NOMO-1 treated with DMSO at 0.1 percent for 48 hours (cell line): ENCODE measurements at regions not wholly inside any gene's neighbourhood (a gene's known extent, or its start where the extent isn't known, plus 50 kb on each side); places are given as distances from the start of the nearest gene placed in this dataset.
"Not testable (repeated sequence)": the region's sequence is repeated elsewhere in the genome, so short reads cannot be mapped to it uniquely, and the experiment has no call there.

Experiments used
- DNase-seq: peaks from one replicate; lab custom pipeline; 2025; ENCODE audit not compliant: unreplicated experiment; lab: John Stamatoyannopoulos, UW

DNA sequence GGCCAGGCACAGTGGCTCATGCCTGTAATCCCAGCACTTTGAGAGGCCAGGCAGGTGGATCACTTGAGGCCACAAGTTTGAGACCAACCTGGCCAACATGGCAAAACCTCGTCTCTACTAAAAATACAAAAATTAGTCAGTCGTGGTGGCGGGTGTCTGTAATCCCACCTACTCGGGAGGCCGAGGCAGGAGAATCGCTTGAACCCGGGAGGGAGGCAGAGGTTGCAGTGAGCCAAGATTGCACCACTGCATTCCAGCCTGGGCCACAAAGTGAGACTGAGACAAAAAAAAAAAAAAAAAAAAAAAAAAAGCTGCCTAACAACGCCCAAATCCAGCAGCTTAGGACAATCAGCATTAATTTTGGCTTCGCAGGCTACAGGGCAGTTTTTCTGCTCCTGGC is 167.1 kb downstream of the GOSR1 start:
- DNase-seq: not testable (repeated sequence)

DNA sequence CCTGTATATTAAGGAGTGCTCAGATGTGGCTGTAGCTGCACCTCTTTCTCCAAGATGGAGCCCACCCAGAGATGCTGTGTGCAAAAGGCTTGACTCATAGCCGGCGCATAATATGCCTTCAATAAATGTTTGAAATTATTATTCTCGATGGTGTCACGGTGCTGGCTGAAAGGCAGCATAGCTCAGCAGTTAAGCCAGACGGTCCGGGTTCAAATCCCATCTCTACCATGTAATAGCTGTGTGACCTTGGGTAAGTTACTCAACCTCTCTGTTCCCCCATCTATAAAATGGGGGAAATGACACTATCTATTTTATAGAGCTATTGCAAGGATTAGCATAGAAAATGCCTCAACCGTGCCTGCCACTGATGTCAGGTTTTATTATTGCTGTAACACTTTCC is 164.2 kb downstream of the GOSR1 start:
- DNase-seq: not testable (repeated sequence)

DNA sequence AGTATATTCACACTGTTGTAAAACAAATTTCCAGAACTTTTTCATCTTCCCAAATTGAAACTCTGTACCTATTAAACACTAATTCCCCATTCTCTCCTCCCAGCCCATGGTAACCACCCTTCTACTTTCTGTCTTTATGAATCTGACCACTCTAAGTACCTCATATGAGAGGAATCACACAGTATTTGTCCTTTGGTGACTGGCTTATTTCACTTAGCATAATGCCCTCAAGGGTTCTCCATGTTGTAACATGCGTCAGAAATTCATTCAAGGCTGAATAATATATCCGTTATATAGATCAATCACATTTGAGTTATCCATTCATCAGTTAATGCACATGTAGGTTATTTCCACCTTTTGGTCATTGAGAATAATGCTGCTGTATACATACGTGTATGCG is 162.2 kb downstream of the GOSR1 start:
- DNase-seq: not testable (repeated sequence)

DNA sequence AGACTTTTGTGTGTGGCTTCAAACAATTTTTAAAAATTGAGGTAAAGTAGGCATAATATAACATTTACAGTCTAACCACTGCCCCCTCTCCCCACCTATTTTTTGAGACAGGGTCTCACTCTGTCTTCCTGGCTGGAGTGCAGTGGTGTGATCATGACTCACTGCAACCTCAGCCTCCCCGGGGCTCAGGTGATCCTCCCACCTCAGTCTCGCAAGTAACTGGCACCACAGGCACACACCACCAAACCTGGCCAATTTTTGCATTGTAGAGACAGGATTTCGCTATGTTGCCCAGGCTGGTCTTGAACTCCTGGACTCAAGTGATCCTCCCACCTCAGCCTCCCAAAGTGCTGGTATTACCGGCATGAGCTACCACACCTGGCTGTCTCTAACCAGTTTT is 161.8 kb downstream of the GOSR1 start:
- DNase-seq: not testable (repeated sequence)

DNA sequence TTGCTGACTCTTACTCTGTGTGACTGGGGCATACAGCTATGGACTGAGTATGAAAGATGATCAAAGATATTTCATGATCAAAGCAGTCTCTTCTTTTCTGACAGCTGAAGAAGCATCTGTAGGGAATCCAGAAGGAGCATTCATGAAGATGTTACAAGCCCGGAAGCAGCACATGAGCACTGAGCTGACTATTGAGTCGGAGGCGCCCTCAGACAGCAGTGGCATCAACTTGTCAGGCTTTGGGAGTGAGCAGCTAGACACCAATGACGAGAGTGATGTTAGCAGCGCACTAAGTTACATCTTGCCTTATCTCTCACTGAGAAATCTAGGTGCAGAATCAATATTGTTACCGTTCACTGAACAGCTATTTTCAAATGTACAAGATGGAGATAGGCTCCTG is 154.4 kb downstream of the GOSR1 start:
- DNase-seq: not testable (repeated sequence)

DNA sequence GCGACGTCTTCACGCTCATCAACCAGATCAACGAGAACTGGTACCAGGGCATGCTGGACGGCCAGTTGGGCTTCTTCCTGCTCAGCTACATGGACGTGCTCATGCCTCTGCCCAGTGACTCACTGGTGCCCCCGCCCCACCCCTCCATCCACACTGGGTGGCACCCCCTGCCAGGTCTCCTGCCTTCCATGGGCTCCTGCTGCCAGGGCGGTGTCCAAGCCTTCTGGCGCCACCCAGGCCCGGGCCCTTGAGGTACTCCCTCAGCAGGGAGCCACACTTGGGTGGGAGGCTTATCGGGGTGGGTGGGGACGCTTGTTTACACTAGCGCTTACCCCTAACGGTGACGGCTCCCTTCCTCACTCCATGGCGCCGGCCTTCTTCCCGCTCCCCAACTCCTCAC is 148.2 kb downstream of the GOSR1 start:
- not testable (repeated sequence) for DNase-seq

DNA sequence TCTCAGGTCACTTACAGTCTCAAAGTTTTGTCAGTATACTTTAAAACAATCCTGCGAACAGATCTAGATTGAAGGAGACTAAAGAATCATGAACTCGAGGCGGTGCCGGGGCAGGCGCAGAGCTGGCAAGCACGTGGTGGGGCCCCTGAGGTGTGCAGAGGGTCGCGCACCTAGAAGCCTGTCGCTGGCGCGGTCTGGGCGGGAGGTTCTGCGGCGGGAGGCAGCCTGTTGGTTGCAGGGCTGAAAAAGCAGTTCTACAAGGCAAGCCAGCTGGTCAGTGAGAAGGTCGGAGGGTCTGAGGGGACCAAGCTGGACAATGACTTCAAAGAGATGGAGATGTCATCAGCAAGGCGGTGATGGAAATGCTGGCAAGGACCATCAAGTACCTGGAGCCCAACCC is 147.0 kb downstream of the GOSR1 start:
- DNase-seq: not testable (repeated sequence)

DNA sequence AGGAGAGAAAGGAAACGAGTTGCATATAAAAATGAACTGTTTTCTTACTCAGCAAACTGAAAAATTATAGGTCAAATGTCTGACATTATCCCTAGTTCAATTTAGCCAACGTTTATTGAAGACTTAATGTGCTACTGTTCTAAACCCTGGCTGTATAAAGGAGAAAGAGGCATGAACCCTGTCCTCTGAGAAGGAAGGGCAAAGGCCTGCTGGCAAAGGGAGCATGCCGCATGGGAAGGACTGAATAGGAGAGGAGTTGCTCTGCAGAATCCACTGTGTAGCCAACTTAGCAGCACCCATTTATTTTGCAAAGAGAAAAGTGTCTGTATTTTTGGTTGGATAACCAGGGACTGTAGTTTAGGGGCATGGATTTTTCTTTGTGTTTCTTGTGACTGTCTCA is 132.5 kb downstream of the GOSR1 start:
- DNase-seq: not testable (repeated sequence)

DNA sequence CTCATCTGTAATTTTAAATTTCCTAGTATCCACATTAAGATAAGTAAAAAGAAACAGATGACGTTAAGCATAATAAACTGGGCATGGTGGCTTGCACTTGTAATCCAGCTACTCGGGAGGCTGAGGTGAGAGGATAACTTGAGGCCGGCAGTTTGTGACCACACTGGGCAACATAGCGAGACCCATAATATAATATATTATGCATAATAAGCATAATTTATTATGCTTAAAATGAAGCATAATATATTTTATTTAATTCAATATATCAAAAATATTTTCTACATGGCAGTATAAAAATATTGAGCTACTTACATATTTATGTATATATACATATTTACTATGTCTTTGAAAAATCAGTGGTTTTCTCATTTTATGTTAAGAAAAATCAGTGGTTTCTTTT is 128.3 kb downstream of the GOSR1 start:
- no peak for DNase-seq

DNA sequence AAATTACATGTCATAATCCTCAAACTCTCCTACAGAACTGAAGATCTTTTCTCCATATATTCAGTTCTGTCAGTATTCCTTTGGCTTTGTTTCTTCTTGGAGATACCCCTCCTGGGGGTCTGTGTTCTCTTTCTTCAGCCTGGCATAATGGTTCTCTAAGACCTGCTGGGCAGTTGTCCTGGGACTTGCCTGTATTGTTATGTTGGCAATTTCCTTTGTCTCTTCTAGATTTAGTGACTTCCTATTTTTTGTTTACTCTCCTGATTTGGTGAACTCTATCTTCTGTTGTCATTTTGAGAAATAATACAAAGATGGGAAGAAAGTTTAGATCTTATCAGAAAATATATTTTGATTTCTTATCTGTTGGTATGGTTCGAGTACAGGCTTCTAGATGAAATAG is 127.8 kb downstream of the GOSR1 start:
- DNase-seq: no peak

DNA sequence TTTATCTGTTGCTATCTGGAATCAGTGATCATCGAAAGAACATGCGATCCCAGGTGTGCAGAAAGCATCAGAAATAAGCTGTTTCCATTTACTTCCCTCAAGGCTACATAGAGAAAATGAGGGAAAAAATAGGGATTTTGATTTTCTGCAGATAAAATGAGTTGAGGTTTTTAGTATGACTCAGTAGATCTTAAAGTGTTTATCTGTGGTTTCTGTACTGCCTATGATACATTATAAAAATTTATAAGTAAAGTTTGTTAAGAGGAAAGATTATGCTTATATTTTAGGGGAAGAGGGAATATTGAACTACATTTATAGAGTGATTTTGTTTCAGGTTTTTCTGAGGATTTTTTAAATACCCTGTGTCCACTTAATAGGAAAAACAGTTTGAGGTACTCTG is 125.2 kb downstream of the GOSR1 start:
- DNase-seq: not testable (repeated sequence)

DNA sequence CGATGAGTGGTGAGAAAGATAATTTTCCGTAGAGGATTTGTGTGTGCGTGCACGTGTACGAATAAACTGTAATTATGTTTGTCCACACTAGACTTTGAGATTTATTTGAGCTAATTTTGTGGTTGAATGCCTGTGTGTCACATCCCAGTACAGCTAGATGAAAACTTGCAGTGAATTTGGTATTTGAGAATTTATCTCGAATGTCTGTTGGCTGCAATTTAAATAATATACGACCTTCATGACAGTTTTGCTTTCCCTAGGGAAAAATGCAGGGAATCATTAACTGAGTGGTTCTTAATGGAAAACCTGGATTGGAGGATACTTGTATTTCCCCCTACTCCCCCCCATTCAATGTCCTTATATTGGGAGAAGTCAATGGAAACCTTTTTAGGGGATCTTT is 124.8 kb downstream of the GOSR1 start:
- not testable (repeated sequence) for DNase-seq

DNA sequence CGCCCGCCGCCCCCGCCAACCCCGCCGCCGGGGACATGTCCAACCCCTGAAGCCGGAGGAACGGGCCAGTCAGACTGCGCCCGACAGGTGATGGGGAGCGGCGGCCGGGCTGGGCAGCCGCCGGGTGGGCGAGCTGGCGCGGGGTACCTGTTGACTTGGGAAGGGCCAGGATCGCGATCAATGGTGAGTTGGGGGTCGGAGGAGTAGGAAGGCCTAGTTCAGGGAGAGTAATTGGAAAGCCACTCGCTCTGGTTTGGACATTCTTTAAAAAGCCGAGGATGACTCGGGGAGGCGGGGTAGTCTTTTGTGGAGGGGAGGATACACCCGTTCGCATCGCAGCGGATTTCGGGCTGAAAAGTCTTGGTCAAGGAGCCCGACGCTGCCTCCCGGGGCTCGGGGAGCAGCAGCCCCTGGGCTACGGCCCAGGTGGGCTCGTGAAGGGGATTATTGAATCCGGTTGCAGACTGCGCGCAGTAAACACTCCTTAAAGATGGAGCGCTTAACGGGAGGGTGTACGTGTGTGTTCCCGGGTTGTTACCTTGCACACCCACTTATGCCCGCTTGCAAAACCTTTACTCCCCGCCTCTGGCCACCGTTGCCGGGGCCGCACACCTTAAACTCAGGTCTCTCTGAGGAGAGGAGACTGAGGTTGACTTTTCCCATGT is 123.8 kb downstream of the GOSR1 start:
- no peak for DNase-seq

DNA sequence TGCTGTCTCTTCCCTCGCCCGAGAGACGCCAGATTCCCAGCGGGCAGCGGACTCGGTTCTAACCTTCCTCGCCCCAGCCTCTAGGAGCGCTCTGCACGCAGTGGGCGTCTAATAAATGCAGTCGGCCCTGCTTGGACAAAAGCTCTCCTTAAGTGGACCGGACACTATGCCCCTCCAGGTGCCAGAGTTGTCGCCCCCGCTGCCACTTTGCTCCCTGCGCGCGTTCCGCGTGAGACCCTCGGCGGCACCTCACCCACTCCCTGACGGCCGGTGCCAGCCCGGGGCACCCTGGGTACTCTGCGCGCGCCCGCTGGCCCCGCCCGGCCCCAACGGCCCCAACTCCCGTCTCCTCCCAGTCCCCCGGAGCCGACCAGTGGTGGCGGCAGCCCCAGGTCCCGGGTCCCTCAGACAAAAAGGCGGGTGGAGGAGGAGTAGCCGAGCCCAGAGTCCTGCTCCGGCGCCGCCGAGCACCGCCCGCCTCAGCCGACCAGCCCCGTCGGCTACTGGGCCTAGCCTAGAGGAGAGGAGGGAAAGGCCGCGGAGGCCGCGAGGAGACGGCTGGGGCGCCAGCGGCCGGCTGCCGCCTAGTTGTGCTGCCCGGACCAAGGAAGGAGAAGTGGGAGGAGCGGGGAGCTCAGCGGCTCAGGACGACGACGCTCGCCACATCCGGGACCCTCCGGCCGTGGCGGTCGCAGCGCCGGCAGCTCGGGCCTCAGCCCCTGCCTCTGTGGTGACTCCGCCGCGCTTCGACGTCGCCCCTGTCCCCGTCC is 123.0 kb downstream of the GOSR1 start:
- DNase-seq: peak; percentile 80

DNA sequence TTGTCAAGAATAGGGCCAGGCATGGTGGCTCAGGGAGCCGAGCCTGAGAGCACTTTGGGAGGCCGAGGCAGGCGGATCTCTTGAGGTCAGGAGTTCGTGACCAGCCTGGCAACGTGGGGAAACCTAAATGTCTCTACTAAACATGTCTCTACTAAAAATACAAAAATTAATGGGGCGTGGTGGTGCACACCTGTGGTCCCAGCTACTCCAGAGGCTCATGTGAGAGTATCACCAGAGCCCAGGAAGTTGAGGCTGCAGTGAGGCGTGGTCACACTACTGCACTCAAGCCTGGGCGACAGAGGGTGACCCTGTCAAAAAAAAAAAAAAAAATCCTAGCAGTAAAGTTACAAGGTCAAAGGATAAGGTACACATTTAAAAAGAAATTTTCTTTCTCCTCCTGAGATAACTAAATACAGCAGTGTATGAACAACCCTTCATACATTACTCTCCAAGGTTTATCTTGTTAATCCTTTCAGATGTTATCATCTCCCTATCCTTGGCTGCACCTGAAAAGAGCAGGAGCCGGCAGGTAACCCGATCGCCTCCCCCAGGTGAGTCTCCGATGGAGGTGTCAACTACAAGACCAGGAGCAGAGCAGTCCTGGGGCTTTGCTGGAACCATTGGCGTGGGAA is 122.3 kb downstream of the GOSR1 start:
- DNase-seq: no peak

DNA sequence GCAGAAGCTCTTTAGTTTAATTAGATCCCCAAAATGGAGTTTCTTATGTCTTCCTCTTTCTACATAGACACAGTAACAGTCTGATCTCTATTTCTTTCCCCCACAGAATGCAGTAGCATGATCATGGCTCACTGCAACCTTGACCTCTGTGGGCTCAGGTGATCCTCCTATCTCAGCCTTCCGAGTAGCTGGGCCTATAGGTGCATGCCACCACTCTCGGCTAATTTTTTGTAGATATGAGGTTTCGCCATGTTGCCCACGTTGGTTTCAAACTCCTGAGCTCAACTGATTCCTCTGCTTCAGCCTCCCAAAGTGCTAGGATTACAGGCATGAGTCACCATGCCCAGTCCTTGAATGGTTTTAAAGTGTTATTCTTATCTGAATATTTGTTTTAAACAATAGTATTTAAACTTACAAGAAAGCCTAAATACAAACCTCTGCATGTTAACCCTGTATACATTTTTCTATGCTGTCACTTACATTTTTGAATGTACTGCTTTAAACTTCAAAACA is 120.6 kb downstream of the GOSR1 start:
- no peak for DNase-seq

DNA sequence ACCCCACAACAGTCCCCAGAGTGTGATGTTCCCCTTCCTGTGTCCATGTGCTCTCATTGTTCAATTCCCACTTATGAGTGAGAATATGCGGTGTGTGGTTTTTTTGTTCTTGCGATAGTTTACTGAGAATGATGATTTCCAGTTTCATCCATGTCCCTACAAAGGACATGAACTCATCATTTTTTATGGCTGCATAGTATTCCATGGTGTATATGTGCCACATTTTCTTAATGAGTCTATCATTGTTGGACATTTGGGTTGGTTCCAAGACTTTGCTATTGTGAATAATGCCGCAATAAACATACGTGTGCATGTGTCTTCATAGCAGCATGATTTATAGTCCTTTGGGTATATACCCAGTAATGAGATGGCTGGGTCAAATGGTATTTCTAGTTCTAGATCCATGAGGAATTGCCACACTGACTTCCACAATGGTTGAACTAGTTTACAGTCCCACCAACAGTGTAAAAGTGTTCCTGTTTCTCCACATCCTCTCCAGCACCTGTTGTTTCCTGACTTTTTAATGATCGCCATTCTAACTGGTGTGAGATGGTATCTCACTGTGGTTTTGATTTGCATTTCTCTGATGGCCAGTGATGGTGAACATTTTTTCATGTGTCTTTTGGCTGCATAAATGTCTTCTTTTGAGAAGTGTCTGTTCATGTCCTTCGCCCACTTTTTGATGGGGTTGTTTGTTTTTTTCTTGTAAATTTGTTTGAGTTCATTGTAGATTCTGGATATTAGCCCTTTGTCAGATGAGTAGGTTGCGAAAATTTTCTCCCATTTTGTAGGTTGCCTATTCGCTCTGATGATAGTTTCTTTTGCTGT is 120.0 kb downstream of the GOSR1 start:
- not testable (repeated sequence) for DNase-seq

DNA sequence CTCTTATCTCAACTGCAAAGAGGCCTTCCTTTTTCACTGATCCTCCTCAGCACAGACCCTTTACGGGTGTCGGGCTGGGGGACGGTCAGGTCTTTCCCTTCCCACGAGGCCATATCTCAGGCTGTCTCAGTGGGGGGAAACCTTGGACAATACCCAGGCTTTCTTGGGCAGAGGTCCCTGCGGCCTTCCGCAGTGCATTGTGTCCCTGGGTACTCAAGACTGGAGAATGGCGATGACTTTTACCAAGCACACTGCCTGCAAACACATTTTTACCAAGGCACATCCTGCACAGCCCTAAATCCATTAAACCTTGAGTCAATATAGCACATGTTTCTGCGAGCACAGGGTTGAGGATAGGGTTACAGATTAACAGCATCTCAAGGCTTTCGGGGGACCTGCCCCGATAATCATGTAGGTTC is 117.8 kb downstream of the GOSR1 start:
- not testable (repeated sequence) for DNase-seq

DNA sequence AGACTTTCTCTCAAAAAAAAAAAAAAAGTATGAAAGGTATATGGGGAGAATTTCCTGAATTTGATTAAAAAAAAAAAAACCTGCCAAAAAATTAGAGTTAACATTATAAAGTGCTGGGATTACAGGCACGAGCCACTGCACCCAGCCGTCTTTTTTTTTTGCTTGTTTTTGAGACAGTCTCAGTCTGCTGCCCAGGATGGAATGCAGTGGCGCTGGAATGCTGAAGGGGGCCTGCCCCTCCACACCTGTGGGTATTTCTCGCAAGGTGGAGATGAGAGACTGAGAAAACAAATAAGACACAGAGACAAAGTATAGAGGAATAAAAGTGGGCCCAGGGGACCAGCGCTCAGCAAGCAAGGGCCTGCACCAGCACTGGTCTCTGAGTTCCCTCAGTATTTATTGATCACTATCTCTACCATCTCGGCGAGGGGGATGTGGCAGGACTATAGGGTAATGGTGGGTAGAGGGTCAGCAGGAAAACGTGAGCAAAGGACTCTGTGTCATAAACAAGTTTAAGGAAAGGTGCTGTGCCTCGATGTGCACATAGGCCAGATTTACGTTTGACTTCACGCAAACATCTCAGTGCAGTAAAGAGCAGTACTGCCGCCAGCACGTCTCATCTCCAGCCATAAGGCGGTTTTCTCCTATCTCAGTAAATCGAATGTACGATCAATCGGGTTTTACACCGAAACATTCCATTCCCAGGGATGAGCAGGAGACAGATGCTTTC is 117.2 kb downstream of the GOSR1 start:
- no peak for DNase-seq

DNA sequence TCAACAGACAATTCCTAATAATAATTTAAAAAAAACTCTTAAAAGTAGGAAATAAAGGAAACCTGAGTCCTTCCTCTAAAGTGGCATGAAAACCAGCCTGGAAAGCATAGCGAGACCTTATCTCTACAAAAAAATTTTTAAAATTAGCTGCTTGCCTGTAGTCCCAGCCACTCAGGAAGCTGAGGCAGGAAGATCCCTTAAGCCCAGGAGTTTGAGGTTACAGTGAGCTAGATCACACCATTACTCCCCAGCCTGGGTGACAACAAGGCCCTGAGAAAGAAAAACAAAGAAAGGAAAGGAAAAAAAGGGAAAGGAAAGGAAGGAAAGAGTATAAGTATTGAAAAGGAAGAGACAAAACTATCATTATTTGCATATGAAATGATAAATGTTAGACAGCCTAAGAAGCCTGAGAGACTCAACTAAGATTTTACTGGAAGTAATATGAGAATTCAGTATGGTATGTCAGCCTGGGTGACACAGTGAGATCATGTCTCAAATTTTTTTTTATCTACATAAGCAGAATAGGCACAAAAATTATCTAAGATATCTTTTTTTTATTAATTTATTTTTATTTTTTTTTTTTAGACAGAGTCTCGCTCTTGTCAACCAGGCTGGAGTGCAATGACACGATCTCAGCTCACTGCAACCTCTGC is 113.0 kb downstream of the GOSR1 start:
- no peak for DNase-seq
